HG03280 (cell line): ENCODE measurements at regions not wholly inside any gene's neighbourhood (a gene's known extent, or its start where the extent isn't known, plus 50 kb on each side); places are given as distances from the start of the nearest gene placed in this dataset.
"Not testable (repeated sequence)": the region's sequence is repeated elsewhere in the genome, so short reads cannot be mapped to it uniquely, and the experiment has no call there.

ENCODE experiments used
- ATAC-seq: cut with Tn5 transposase; IDR thresholded peaks from one replicate; pipeline ENCODE4 v1.9.1; 2021; ENCODE audit warnings: mild to moderate bottlenecking, moderate library complexity; ENCODE audit not compliant: unreplicated experiment

- ATAC-seq: not testable (repeated sequence)
These were observed 95.6 kb downstream of the GPX5 start for GRCh38 chr6:28621268-28621667.

GRCh38 chr6:28623242-28623641, 97.6 kb downstream of the GPX5 start:
- not testable (repeated sequence) for ATAC-seq

GRCh38 chr6:28626386-28626785, 100.7 kb downstream of the GPX5 start:
- not testable (repeated sequence) for ATAC-seq

GRCh38 chr6:28632326-28632851, 106.7 kb downstream of the GPX5 start:
- no peak for ATAC-seq

- no peak for ATAC-seq
These were observed 107.9 kb downstream of the GPX5 start for GRCh38 chr6:28633445-28634215.

- ATAC-seq: no peak
These were observed 108.7 kb downstream of the GPX5 start for GRCh38 chr6:28634411-28634760.

GRCh38 chr6:28634761-28635546, 109.3 kb downstream of the GPX5 start:
- ATAC-seq: no peak

GRCh38 chr6:28635547-28636158, 110.0 kb downstream of the GPX5 start:
- no peak for ATAC-seq

GRCh38 chr6:28638787-28639430, 113.2 kb downstream of the GPX5 start:
- ATAC-seq: no peak

GRCh38 chr6:28639445-28640290, 114.0 kb downstream of the GPX5 start:
- ATAC-seq: not testable (repeated sequence)

GRCh38 chr6:28643017-28643740, 117.5 kb downstream of the GPX5 start:
- no peak for ATAC-seq

- no peak for ATAC-seq
These were observed 121.0 kb downstream of the GPX5 start for GRCh38 chr6:28646650-28647049.

- ATAC-seq: no peak
These were observed 122.6 kb downstream of the GPX5 start for GRCh38 chr6:28648035-28648877.

- no peak for ATAC-seq
These were observed 123.2 kb downstream of the GPX5 start for GRCh38 chr6:28648878-28649375.

- no peak for ATAC-seq
These were observed 125.5 kb downstream of the GPX5 start for GRCh38 chr6:28651161-28651560.

- ATAC-seq: no peak
These were observed 128.2 kb downstream of the GPX5 start for GRCh38 chr6:28653876-28654275.

- ATAC-seq: no peak
These were observed 129.5 kb downstream of the GPX5 start for GRCh38 chr6:28655164-28655563.

- no peak for ATAC-seq
These were observed 131.0 kb downstream of the GPX5 start for GRCh38 chr6:28656715-28657114.
